T-helper 22 cell (primary cell): ENCODE measurements at regions not wholly inside any gene's neighbourhood (a gene's known extent, or its start where the extent isn't known, plus 50 kb on each side); places are given as distances from the start of the nearest gene placed in this dataset.

ENCODE experiments used
- DNase-seq: peaks from one replicate; pipeline ENCODE4 v3.0.0-alpha.2; 2020; ENCODE audit warnings: low read depth

GRCh38 chr10:78876449-78876848 is 192.3 kb upstream of the ZMIZ1 start:
- DNase-seq: no peak

DNA sequence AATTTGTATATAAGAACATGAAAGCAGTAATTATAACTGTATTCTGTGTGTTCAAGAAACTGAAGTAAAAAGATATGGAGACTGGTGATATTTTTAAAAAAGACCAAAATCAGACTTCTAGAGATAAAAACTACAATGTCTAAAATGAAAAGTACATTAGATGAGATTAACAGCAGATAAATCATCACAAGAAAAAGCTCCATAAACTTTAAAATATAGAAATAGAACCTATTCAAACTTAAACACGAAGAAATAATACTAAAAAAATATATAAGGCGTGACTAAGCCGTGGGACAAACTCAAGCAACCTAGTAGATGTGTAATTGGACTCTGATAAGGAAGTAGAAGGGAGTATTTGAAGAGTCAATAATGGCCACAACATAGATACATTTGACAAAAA is 189.1 kb upstream of the ZMIZ1 start:
- no peak for DNase-seq

DNA sequence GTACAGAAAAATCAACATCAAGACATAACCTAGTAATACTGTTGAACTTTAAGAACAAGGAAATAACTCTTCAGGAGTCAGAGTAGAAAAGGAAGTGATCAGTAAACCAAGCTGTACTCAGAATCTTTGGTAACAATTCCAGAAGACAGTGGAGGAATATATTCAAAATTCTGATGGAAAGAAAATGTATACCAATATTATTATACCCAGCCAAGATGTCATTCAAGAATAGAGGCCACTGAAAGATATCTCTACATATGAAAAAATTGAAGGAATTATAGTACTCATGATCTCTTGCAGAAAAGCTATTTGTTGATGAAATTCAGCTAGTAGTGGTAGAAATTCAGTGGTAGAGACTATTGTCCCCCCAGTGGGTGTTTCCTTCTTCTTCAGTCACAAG is 182.6 kb upstream of the ZMIZ1 start:
- DNase-seq: no peak

- DNase-seq: no peak
These were observed 179.2 kb upstream of the ZMIZ1 start for GRCh38 chr10:78889536-78890063.

GRCh38 chr10:78890506-78890905 is 178.3 kb upstream of the ZMIZ1 start:
- no peak for DNase-seq

DNA sequence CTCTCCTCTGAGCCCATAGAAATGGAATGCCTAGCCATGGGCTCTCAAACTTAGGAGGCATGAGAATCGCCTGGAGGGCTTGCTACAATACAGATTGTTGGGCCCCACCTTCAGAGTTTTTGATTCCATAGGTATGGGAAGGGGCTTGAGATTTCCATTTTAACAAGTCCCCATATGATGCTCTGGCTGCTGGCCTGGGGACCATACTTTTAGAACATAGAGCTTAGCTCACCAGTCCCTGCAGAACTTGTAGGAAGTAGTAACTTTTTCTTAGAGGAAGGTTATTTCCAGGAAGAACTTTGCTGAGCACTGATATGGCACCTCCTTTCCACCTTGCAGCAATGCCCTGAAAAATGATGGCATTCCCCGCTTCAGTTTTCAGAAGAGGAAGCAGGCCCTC is 177.0 kb upstream of the ZMIZ1 start:
- no peak for DNase-seq

DNA sequence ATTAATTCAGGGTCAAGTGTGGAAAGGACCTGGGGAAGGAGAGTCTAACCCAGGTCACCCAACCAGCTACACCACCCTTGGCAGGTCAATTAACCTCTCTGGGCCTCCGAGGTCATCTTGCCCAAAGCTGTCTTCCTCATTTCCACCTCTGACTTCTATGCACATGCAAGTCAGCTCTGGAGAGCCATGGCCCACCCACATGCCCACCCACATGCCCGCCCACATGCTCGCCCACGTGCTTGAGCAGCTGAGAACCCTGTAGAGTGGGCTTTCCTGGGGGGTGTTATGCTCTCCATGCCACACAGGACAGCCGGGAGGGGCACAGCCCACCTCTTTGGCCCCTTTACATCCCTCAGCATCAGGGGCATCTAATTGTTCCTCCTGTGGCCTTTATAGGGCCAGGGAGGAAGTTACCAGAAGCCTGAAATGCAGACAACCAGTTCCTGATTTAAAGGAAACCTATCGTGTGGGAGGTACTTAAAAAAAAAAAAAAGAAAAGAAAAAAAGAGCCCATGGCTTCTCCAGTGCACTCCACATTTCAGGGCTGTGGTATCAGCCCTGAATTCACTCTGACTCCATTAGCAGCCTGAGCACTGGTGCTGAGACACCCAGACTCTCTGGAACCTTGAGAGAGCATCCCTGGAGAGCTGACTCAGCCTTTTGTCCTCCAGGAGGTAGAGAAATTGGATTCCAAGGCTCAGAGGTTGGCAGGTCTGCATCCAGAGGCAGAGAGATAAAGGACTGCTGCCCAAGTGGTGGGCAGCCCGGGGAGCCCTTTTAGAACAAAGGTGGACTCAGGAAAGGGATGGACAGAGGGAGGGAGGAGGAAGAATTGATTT is 176.2 kb upstream of the ZMIZ1 start:
- no peak for DNase-seq

DNA sequence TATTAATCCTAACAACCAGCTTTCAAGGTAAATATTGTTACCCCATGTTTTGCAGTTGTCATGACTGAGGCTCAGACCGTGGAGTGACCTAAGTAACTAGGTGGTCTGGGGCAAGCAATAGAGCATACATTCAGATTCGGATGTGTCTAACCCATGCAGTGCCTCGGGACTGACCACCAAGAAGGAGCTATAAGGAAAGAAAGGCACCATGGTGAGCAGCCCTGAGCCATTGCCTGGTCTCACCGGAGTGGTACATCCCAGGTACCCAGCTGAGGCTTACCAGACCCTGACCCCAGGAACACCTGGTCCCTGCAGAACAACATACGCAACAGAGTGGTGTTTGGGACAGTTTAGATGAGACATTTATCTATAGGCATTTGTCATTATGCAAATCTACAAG is 175.5 kb upstream of the ZMIZ1 start:
- DNase-seq: no peak

DNA sequence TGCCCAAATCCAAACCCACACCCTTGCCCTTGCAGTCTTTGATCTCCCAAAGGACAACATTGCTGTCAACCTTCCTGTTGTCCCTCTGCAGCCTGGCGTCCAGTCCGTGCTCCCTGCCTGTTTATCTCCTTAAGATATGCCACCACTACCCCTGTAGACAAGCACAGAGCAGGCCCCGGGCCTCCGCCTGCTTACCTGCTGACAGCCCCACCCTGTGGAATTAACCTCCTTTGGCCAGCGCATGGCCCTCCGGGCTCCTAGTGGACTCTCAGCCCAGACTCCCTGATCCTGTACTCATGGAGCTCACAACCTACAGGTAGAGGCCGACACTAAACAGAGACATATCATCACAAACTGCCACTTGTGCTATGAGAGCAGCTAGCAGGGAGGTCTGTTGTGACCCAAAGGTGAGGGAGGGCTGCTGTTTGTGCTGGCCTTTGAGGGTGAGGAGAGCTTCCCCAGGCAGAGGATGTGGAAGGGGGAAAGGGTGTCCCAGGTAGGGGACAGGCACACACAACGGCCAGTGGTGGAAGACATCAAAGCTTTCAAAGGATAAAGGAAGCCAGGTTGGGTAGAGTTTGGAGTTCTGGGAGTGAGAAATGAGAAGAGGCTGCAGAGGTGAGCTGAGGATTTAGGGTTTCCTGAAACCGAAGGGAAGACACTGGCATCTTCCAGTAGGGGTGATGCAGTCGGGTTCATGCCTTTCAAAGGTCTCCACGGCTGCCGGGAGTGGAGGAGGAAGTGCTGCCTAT is 174.5 kb upstream of the ZMIZ1 start:
- DNase-seq: no peak

DNA sequence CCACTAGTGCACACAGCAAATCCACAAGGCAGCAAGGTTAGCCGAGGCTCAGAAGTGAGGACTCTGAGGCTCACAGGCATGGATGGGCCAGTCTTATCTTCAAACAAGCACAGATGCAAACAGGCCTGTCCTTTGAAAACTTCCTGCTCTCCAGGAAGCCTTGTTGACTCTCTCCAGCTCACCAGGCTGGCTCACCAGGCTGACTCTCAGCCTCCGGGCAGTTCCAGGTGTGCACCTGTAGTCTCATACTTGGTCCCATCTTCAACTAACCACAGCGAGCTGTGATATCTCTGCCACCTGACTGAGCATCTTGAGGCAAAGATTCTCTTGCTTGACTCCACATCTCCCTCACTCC is 173.9 kb upstream of the ZMIZ1 start:
- DNase-seq: no peak

- DNase-seq: no peak
These were observed 173.3 kb upstream of the ZMIZ1 start for GRCh38 chr10:78895469-78895868.

GRCh38 chr10:78896159-78896928 is 172.4 kb upstream of the ZMIZ1 start:
- no peak for DNase-seq

- DNase-seq: no peak
These were observed 170.2 kb upstream of the ZMIZ1 start for GRCh38 chr10:78898341-78899097.

DNA sequence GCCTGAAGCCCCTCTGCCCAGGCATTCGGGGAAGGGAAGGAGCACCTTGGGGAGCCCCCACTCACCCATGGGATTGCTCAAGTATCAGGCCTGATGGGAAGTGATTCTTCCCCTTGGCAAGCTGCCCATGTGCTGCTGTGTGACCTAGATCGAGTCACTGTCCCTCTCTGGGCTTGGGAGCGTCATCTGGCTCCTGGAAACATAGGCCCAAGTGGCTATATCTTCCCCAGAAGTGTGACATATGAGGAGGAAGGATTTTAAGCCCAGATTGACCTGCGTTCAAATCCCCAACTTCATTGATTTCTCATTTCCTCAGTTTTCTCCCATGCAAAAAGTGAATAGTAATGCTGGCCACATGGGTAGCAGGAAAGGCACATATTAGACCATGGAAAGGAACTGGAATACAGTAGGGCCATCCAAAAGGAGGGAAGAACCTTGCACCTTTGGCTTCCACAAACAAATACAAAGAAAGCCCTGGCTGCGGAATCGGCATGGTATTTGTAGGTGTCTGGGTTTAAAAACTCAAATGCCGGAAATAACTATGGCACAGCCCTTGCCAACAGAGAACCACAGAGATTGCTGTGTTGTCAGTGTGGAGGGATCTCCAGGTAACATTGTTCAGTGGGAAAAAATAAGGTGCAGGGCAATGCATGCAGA is 169.5 kb upstream of the ZMIZ1 start:
- DNase-seq: no peak

GRCh38 chr10:78899996-78900714 is 168.6 kb upstream of the ZMIZ1 start:
- no peak for DNase-seq

- no peak for DNase-seq
These were observed 167.9 kb upstream of the ZMIZ1 start for GRCh38 chr10:78900715-78901430.

- no peak for DNase-seq
These were observed 167.1 kb upstream of the ZMIZ1 start for GRCh38 chr10:78901694-78902093.

- DNase-seq: no peak
These were observed 166.0 kb upstream of the ZMIZ1 start for GRCh38 chr10:78902815-78903214.

DNA sequence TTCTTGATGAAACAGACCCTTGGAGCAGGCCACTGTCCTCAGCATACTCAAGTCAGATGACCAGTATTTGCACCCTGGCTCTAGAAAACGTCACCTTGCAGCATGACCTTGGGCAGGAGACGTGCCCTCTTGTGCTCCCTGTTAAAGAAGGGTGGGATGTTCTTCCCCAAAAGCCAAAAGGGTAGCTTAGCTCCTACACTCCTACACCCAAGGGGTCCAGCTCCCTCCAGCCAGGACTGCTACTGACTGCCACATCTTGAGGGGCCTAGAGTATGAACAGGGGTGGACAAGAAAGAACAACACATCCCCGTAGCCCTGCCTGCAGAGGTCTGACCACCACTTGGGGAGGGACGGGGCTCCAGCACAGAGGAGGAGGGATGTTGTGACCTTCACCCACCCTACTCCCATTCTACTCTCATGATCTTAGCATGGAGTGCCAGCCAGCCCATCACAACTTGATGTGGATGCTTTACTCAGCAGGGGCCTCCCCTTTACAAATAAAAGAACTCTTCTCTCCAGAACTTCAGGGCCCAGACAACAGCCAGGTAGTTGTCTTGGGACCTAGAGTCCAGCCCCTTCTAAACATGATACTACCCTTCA is 165.3 kb upstream of the ZMIZ1 start:
- DNase-seq: no peak

- DNase-seq: no peak
These were observed 164.6 kb upstream of the ZMIZ1 start for GRCh38 chr10:78904196-78904595.
